ENCODE measurements at regions not wholly inside any gene's neighbourhood (a gene's known extent, or its start where the extent isn't known, plus 50 kb on each side); places are given as distances from the start of the nearest gene placed in this dataset.

DNA sequence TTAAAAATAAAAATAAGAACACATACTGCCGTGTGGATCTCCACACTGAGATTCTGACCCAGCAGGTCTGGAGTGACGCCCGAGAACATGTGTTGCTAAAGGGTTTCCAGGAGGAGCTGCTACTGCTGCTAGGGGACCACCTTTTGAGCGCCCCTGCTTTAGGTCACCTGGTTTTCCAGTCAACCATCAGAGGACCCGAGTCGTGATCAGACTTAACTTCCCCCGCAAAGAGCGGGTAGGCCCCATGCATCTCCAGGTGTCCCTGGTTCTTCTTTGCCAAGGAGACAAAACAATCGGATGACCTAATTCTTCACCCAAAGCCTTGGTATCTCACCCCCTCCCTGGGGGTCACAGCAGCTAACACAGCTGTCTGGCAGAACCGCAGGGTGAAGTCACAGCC, 51.1 kb upstream of the STX16 start:
- no peak overlapping the region for H4K8ac ChIP-seq (ENCODE audit: low read depth in 2 of 2, low read length in 2 of 2)
- ATAC-seq (ENCODE audit: low read depth) (no peak), DNase-seq (no peak)
- H3K4me1 ChIP-seq (ENCODE audit: control insufficient read depth, insufficient read depth, low read length) = peaks cover 10% of the 10 kb centered on the region
- H2BK5ac ChIP-seq (ENCODE audit: low read depth, low read length, poor library complexity, severe bottlenecking) = no peak overlapping the region
- 0 out of 2 replicates have a peak, but pooled peaks cover 10% of the 10 kb centered on the region for H3K9me1 ChIP-seq (ENCODE audit: insufficient read depth, low read length)
- H2AK9ac ChIP-seq (replicated peaks; ENCODE audit: low read depth, low read length, poor library complexity) = no peak overlapping the region
- BruUV-seq (replicated peaks) = no TSS peak
- in situ Hi-C loops (cut with MboI; ENCODE audit: low sequenced_read_pairs) = no loop called here
- TF ChIP-seq RAD21 (IDR thresholded peaks at IDR 0.05; ENCODE audit: low read length) (no peak), POLR2A (IDR thresholded peaks at IDR 0.05; ENCODE audit: low read depth, low read length) (no peak), NFE2L2 (IDR thresholded peaks at IDR 0.05; ENCODE audit: low read depth, low read length) (no peak)
- no peak overlapping the region for H2AFZ ChIP-seq (replicated peaks; ENCODE audit: low read length, poor library complexity)
- no peak overlapping the region for H3K23ac ChIP-seq (ENCODE audit: low read depth, low read length)
- dilution Hi-C loops (cut with HindIII; ENCODE audit: low sequenced_read_pairs, unreplicated experiment) = no loop called here
- no peak overlapping the region for H3K4me3 ChIP-seq (ENCODE audit: insufficient read depth, low read depth, low read length)
- H2AK5ac ChIP-seq (ENCODE audit: low read depth, low read length) = no peak overlapping the region
- no peak overlapping the region for H3K27ac ChIP-seq (ENCODE audit: insufficient read depth, low read length)
- ChIA-PET CTCF (no interaction called here), POLR2A (ENCODE audit: unreplicated experiment) (no interaction called here)
- H3K4ac ChIP-seq (ENCODE audit: low read depth, low read length) = no peak overlapping the region
- no peak overlapping the region for H2BK15ac ChIP-seq (ENCODE audit: low read depth, low read length)
- 100% methylated on average over 5 of the region's 10 CpGs; no CpG with 5 or more reads in 1 of the 2 experiments for WGBS, 2 experiments (ENCODE audit: extremely low coverage in 2 of 2, insufficient read length in 1 of 2)
- no peak overlapping the region for H3K14ac ChIP-seq (replicated peaks; ENCODE audit: low read depth, low read length)
- no peak overlapping the region for H4K5ac ChIP-seq (ENCODE audit: low read depth, low read length)
- no peak overlapping the region for H2BK20ac ChIP-seq (ENCODE audit: low read depth, low read length)
- H3K79me1 ChIP-seq (ENCODE audit: low read depth in 1 of 2, low read length in 2 of 2) = no peaks in the 10 kb centered on the region
- H3K27me3 ChIP-seq (ENCODE audit: control insufficient read depth, insufficient read depth, low read length) = no peaks in the 10 kb centered on the region
- H4K20me1 ChIP-seq (ENCODE audit: insufficient read depth, low read length) = no peaks in the 10 kb centered on the region
- intact Hi-C loops (cut with micrococcal nuclease) = no loop called here
- no peak overlapping the region for H3K4me2 ChIP-seq (ENCODE audit: low read depth, low read length)
- H3K56ac ChIP-seq (ENCODE audit: extremely low read depth, insufficient read depth, low read length) = no peak overlapping the region
- H4K91ac ChIP-seq (ENCODE audit: insufficient read depth, low read depth, low read length) = no peak overlapping the region
- H3K36me3 ChIP-seq (ENCODE audit: control insufficient read depth, insufficient read depth, low read length) = no peaks in the 10 kb centered on the region
- H3K9ac ChIP-seq (ENCODE audit: low read depth, low read length) = no peak overlapping the region
- H2BK120ac ChIP-seq (ENCODE audit: low read depth, low read length) = no peak overlapping the region
- no peak overlapping the region for H3K18ac ChIP-seq (ENCODE audit: low read depth, low read length)
- peaks cover 3% of the 10 kb centered on the region for H3K9me3 ChIP-seq (ENCODE audit: control insufficient read depth, insufficient read depth, low read length)

All from IMR-90 (cell line).